Hepatocyte (in vitro differentiated cells): ENCODE measurements at regions not wholly inside any gene's neighbourhood (a gene's known extent, or its start where the extent isn't known, plus 50 kb on each side); places are given as distances from the start of the nearest gene placed in this dataset.

Source experiments
- CTCF ChIP-seq: fragments of 200-600 bp; sonication (generic); IDR thresholded peaks from 2 replicates; pipeline ENCODE4 v1.5.1; 2016; ENCODE audit warnings: antibody characterized with exemption, mild to moderate bottlenecking; ENCODE audit not compliant: poor library complexity
- EZH2 ChIP-seq: fragments of 200-600 bp; sonication (generic); IDR thresholded peaks from 2 replicates; pipeline ENCODE4 v1.6.1; 2016; ENCODE audit warnings: antibody characterized with exemption, mild to moderate bottlenecking, borderline replicate concordance

- TF ChIP-seq CTCF (no peak), EZH2 (no peak)
Measured at GRCh38 chrX:10288373-10288975, 131.7 kb downstream of the CLCN4 start.
